D341Med (cell line): ENCODE measurements at regions not wholly inside any gene's neighbourhood (a gene's known extent, or its start where the extent isn't known, plus 50 kb on each side); places are given as distances from the start of the nearest gene placed in this dataset.

Source experiments
- DNase-seq: peaks from one replicate; pipeline ENCODE4 v3.0.0; 2012; ENCODE audit warnings: low spot score

- no peak for DNase-seq
These were observed 57.8 kb upstream of the SHANK2 start for GRCh38 chr11:71310184-71310583.

GRCh38 chr11:71309611-71310010 lies 57.2 kb upstream of the SHANK2 start:
- no peak for DNase-seq

- no peak for DNase-seq
These were observed 56.8 kb upstream of the SHANK2 start for GRCh38 chr11:71309181-71309580.

- no peak for DNase-seq
These were observed 55.7 kb upstream of the SHANK2 start for GRCh38 chr11:71307811-71308645.

- no peak for DNase-seq
These were observed 53.2 kb upstream of the SHANK2 start for GRCh38 chr11:71305451-71306125.

- no peak for DNase-seq
These were observed 52.7 kb upstream of the SHANK2 start for GRCh38 chr11:71305041-71305440.

- DNase-seq = no peak
These were observed 52.1 kb upstream of the SHANK2 start for GRCh38 chr11:71304491-71304890.

- no peak for DNase-seq
These were observed 51.7 kb upstream of the SHANK2 start for GRCh38 chr11:71304045-71304444.

GRCh38 chr11:71302911-71303310 lies 50.5 kb upstream of the SHANK2 start:
- no peak for DNase-seq

GRCh38 chr11:71302534-71302909 lies 50.1 kb upstream of the SHANK2 start:
- no peak for DNase-seq
